HUES6 (cell line): ENCODE measurements at regions not wholly inside any gene's neighbourhood (a gene's known extent, or its start where the extent isn't known, plus 50 kb on each side); places are given as distances from the start of the nearest gene placed in this dataset.

Experiments
- H3K27ac ChIP-seq: 2 replicates; pipeline ENCODE4 v1.7.0; 2013; ENCODE audit warnings: low read depth, mild to moderate bottlenecking, low read length, inconsistent platforms
- H3K27me3 ChIP-seq: 2 replicates; pipeline ENCODE4 v1.6.1; 2013; ENCODE audit warnings: low read length; ENCODE audit not compliant: control insufficient read depth, insufficient read depth
- H3K36me3 ChIP-seq: 2 replicates; pipeline ENCODE4 v1.6.1; 2013; ENCODE audit warnings: low read length; ENCODE audit not compliant: control insufficient read depth, insufficient read depth
- H3K4me1 ChIP-seq: 2 replicates; pipeline ENCODE4 v1.6.1; 2013; ENCODE audit warnings: low read length; ENCODE audit not compliant: control insufficient read depth, insufficient read depth
- H3K4me3 ChIP-seq: 2 replicates; pipeline ENCODE4 v1.5.1; 2013; ENCODE audit warnings: low read depth, low read length
- H3K9ac ChIP-seq: one replicate; pipeline ENCODE4 v1.6.1; 2013; ENCODE audit warnings: mild to moderate bottlenecking, low read length
- H3K9me3 ChIP-seq: 2 replicates; pipeline ENCODE4 v1.6.1; 2013; ENCODE audit warnings: low read depth, low read length; ENCODE audit not compliant: control insufficient read depth, insufficient read depth

DNA sequence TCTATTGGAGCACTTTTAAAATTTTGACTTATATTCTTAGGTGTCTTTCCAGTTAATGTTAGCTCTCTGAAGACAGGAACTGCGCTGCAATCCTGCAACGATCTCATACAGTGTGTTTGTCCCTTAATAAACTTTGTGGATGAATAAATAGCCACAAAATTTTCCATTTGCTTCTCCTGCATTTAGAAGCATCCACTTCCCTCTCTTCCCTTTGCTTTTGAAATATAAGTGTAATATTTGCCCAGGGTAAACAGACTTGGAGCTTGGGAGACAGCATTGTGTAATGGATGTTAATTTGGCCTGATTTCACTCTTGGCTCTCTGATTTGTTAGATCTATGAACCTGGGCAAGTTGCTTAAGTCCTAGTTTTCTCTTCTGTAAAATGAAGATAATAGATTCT lies 58.2 kb upstream of the CD28 start:
- no peak overlapping the region for H3K4me3 ChIP-seq
- peaks cover 3% of the 10 kb centered on the region for H3K9me3 ChIP-seq
- H3K27ac ChIP-seq, result no peak overlapping the region
- H3K27me3 ChIP-seq, result no peaks in the 10 kb centered on the region
- H3K9ac ChIP-seq, result no peak overlapping the region
- H3K4me1 ChIP-seq, result peaks cover 6% of the 10 kb centered on the region; the same call in 1 of the 2 replicates
- no peaks in the 10 kb centered on the region for H3K36me3 ChIP-seq

GRCh38 chr2:203649176-203649814 lies 57.1 kb upstream of the CD28 start:
- H3K27ac ChIP-seq, result no peak overlapping the region
- no peak overlapping the region for H3K9ac ChIP-seq
- no peak overlapping the region for H3K4me3 ChIP-seq
- H3K4me1 ChIP-seq, result peaks cover 6% of the 10 kb centered on the region; the same call in 1 of the 2 replicates
- no peaks in the 10 kb centered on the region for H3K27me3 ChIP-seq
- H3K36me3 ChIP-seq, result no peaks in the 10 kb centered on the region
- H3K9me3 ChIP-seq, result peaks cover 3% of the 10 kb centered on the region

GRCh38 chr2:203650860-203651613 lies 55.4 kb upstream of the CD28 start:
- Histone ChIP-seq H3K27me3 (no peaks in the 10 kb centered on the region), H3K9ac (no peak overlapping the region), H3K27ac (no peak overlapping the region), H3K4me3 (no peak overlapping the region), H3K9me3 (peaks cover 3% of the 10 kb centered on the region), H3K4me1 (peaks cover 13% of the 10 kb centered on the region; the same call in 1 of the 2 replicates), H3K36me3 (no peaks in the 10 kb centered on the region)

DNA sequence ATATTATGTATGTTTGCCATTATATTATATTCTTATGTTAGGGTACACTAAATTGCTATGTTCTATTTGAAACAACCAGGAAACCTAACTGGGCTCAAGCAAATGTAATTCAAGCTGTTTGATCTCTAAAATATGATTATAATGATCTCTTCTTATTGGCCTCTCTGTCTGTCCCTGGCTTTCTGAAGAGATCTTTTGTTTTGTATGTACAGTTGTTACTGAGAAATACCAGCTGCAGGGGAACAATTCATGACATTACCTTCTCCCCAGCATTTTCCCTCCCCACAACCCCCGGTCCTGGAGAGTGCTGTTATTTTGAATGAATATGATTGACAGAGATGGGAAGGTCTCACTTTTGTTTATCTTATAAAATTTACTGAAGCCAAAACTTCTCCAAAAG lies 54.8 kb upstream of the CD28 start:
- H3K9ac ChIP-seq, result no peak overlapping the region
- no peaks in the 10 kb centered on the region for H3K36me3 ChIP-seq
- no peaks in the 10 kb centered on the region for H3K27me3 ChIP-seq
- no peak overlapping the region for H3K27ac ChIP-seq
- H3K9me3 ChIP-seq, result peaks cover 3% of the 10 kb centered on the region
- peaks cover 15% of the 10 kb centered on the region; the same call in 1 of the 2 replicates for H3K4me1 ChIP-seq
- no peak overlapping the region for H3K4me3 ChIP-seq

DNA sequence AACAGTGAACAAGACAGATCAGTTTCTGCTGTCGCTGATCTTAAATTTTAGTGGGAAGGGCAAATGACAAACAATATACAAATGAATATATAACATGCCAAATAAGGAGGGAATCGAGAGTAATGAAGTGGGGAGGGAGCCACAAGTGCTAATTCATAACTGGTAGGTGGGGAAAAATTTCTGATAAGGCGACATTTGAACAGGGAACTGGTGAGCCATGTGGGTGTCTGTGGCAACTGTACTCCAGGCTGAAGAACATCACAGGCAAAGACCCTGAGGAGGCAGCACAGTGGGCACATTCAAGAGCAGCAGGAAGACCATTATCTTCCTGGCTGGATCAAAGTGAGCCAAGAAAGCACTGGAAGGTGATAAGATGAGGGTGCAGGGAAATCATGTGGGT lies 51.6 kb upstream of the CD28 start:
- Histone ChIP-seq H3K9ac (no peak overlapping the region), H3K36me3 (no peaks in the 10 kb centered on the region), H3K9me3 (no peaks in the 10 kb centered on the region), H3K4me3 (no peak overlapping the region), H3K27ac (no peak overlapping the region), H3K4me1 (peaks cover 18% of the 10 kb centered on the region), H3K27me3 (no peaks in the 10 kb centered on the region)

- Histone ChIP-seq H3K9ac (no peak overlapping the region), H3K27me3 (no peaks in the 10 kb centered on the region), H3K27ac (no peak overlapping the region), H3K9me3 (no peaks in the 10 kb centered on the region), H3K36me3 (no peaks in the 10 kb centered on the region), H3K4me1 (peaks cover 15% of the 10 kb centered on the region), H3K4me3 (no peak overlapping the region)
Observed at GRCh38 chr2:203656522-203657287, 49.7 kb upstream of the CD28 start.
